Dermis blood vessel endothelial cell (primary cell): ENCODE measurements at regions not wholly inside any gene's neighbourhood (a gene's known extent, or its start where the extent isn't known, plus 50 kb on each side); places are given as distances from the start of the nearest gene placed in this dataset.
A peak's percentile ranks its signal among the peaks of the same experiment; 100 is the strongest.

ENCODE experiments used
- DNase-seq: peaks from one replicate; pipeline ENCODE4 v3.0.0; 2010

DNA sequence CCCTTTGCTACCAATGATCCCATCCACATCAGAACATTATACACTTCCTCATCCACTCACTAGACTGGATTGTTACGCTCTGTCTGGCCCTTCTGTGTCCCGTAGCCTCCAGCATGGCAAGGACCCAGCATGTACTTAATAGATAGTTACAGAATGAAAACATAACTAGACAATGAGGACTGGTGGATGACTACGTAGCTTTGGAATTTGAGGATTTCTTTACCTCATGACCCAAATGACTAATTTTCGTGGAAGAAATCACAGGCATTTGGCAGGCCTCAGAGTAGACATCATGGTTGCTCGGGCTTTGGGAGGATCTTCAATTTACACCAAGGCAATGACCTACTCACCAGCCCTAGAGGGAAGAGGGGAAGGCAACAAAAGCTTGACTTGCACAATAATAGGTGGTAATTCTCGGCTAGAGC is 299.8 kb downstream of the TLE1 start:
- DNase-seq: peak; percentile 98

- DNase-seq: no peak
Measured at GRCh38 chr9:81388831-81389230, 300.5 kb downstream of the TLE1 start.

DNA sequence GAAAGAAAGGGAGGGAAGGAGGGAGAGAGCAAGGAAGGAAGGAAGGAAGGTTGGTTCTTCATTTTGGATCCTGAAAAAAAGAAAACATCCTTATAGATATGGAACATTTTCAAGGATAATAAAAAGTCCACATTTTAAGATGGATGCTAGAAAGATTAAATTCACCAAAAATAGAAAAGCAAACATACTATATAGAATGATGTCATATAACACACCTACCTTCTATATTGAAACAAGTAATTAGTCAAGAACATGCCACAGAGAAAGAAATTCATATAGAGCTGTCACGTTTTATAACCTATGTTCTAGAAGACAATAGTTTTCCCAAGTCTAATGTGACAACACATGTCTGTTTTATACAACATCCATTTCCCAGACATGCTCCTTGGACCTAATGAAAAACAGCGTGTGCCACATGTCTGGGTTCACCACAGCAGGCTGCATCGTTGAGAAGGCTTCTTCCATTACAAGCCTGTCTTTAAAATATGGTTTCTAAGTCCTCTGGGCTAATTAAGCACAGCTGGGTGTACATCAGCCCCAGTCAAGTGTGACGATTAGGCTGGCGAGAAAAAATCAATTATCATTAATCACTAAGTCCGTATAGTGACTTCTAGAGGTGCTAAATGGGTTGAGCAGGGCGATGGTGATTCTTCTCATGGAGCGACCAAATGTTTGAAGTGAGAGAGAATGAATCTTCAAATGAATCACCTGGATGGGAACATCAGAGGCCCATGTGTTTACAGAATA is 301.8 kb downstream of the TLE1 start:
- no peak for DNase-seq

GRCh38 chr9:81384911-81385310 is 304.4 kb downstream of the TLE1 start:
- DNase-seq: no peak

- DNase-seq: no peak
Measured at GRCh38 chr9:81382281-81382680, 307.1 kb downstream of the TLE1 start.

DNA sequence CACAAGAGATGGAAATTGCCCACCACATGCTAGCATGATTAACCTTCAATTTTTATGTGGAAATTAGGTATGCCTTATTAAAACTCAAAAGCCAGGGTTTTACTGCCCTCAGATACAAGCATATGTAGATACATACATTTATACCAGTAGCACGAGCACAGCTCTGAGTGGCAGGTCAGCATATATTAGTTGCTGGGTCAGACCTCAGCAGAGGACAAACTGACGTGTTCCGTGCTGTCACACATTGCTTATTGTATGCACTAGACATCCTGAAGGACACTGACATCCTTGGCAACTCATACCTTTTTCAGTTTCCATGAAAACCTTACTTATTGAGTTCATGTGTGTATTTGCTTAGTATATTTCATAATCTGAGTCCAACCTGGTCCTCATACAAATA is 307.7 kb downstream of the TLE1 start:
- no peak for DNase-seq

GRCh38 chr9:81380504-81381359 is 308.6 kb downstream of the TLE1 start:
- DNase-seq: no peak

DNA sequence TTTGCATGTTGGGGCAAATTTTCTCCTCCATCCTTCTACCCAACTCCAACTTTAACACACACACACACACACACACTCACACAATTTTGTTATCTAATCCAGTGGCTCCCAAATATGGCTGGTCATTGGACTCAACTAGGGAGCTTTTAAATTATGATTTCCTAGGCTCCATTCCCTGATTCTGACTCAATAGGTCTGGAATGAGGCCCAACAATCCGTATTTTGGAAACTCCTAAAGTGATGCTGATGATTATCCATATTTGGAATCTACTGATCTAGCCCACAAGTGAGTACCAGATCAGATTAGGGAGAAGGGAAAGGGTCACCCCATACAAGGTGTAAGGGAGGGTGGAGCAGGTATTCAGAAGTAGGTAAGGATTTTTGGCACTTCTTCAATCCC is 309.7 kb downstream of the TLE1 start:
- no peak for DNase-seq

DNA sequence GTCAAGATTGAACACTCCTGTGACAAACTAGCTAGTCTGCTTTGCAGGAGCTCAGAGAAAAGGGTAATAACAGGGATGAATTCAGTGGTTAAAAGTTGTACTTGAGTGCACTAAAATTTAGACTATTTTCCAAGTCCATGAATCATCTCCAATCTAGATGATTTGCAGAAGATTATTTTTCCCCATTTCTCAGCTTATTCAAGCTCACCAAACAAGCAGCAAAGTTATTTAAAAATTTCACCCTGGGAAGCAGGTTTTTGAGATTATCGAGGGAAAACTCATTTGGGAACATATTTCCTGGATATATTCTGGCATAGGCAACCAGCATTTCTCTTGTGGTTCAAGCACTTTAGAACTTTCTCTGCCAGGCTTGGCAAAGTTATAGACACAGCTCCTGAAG is 311.4 kb downstream of the TLE1 start:
- DNase-seq: no peak

- no peak for DNase-seq
Measured at GRCh38 chr9:81377320-81377719, 312.0 kb downstream of the TLE1 start.

GRCh38 chr9:81375187-81376100 is 313.9 kb downstream of the TLE1 start:
- peak; percentile 23 for DNase-seq

DNA sequence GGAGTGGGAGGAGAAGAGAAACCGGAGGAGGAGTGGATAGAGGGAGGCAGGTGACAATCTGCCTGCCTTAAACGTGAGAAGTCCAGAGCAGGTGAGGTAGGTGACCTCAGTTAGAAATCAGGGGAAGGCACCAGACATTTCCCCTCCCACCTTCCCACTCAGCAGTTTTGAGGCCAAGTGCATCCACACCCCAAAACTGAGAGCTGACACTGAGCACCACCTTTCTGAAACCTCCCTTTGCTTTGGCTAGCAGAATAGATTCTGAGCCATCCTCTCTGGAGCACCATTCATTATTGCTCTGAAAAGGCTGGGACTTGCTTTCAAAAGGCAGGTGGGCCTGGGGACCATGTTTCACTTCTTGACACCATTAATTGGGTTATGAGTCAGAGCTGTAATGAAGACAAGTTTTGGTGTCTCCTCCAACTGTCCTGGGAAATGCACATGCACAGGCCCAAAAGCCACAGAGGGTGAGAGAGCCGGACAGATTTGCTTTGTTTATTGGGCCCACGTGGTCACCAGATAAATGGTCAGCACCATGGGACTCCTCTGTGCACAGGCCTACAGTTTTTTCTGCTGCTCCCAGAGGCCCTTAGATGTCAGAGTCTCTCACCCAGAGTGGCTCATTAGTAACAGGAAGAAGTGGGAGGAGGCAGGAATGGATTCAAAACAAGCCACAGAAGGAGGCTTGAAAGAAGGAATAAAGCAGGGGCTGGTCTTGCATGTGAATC is 314.7 kb downstream of the TLE1 start:
- peak; percentile 47 for DNase-seq

DNA sequence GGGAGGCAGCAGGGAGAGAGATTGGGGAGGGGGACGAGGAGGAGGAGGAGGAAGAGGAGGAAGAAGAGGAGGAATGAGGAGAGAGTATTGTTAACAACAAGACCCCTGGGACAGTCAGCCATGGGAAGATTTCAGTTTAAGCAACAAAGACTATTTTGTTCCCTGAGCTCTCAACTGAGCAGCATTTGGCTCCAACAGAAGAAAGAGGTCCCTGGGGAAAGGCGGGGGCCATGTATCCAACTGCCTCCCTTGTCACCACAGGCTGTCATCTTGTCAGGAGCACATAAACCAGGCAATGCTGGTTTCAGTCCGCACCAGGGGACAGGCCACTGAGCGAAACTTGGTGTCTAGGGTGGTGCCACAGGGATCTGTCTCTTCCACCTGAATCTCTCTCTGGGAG is 316.1 kb downstream of the TLE1 start:
- DNase-seq: no peak

- no peak for DNase-seq
Measured at GRCh38 chr9:81372628-81373191, 316.6 kb downstream of the TLE1 start.

GRCh38 chr9:81371824-81372223 is 317.5 kb downstream of the TLE1 start:
- no peak for DNase-seq

DNA sequence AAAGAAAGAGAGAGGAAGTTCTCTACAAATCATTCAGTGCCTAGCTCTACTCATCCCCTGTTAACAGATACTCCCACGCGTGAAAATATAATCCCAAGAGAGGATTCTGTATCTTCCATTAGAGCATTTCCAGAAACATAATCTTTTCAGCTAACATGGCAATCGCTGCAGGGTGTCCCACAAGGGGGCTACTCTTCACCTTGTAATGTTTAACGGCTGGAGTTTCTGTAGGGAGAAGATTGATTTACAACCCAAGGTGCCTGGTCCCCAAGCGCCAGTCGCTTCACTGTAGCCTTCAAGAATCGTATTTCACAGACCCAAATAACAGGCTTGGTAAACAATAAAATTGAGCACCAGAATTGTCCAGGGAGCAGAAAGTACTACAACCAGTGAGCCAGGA is 318.7 kb downstream of the TLE1 start:
- DNase-seq: no peak

DNA sequence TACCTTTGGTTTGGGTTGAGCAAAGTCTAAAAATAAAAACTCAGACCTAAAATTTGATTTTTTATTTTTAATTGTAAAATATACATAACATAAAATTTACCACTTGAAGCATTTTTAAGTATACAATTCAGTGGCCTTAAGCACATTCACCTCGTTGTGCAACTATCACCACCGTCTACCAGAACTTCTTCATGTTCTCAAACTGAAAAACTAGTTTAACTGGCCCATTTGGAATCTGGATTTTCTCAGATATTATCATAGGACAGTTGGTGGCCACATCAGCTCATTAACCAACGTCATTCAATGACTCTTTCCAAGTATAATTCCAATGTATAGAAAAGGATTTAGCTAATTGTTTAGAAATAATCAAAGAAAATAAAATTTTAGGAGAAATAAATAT is 319.3 kb downstream of the TLE1 start:
- no peak for DNase-seq

GRCh38 chr9:81369121-81369520 is 320.2 kb downstream of the TLE1 start:
- DNase-seq: no peak

GRCh38 chr9:81363916-81364480 is 325.3 kb downstream of the TLE1 start:
- DNase-seq: no peak

- DNase-seq: no peak
Measured at GRCh38 chr9:81361296-81361695, 328.1 kb downstream of the TLE1 start.

- DNase-seq: no peak
Measured at GRCh38 chr9:81351166-81351565, 338.2 kb downstream of the TLE1 start.

GRCh38 chr9:81344366-81344765 is 345.0 kb downstream of the TLE1 start:
- no peak for DNase-seq
